ENCODE measurements at regions not wholly inside any gene's neighbourhood (a gene's known extent, or its start where the extent isn't known, plus 50 kb on each side); places are given as distances from the start of the nearest gene placed in this dataset.

DNA sequence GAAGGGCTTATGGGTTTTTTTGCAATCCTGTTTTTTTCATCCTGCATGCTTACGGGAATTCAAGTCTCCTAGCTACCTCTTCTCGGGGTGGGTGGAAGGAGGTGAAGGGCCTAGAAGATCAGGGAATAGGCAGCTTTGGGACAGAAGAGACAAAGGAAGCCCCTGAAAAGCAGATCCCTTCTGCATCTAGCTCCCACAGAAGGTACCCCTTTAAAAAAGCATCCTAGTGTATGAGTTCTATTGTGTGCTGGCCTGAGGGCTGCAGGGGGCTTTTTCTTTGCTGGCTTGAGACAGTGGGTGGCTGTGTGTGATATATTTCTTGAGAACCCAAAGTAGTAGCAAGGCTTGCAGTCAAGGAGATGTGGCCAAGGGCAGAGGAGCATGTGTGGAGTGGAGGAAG, 330.5 kb downstream of the MAF start:
- TF ChIP-seq, protein P1, sequence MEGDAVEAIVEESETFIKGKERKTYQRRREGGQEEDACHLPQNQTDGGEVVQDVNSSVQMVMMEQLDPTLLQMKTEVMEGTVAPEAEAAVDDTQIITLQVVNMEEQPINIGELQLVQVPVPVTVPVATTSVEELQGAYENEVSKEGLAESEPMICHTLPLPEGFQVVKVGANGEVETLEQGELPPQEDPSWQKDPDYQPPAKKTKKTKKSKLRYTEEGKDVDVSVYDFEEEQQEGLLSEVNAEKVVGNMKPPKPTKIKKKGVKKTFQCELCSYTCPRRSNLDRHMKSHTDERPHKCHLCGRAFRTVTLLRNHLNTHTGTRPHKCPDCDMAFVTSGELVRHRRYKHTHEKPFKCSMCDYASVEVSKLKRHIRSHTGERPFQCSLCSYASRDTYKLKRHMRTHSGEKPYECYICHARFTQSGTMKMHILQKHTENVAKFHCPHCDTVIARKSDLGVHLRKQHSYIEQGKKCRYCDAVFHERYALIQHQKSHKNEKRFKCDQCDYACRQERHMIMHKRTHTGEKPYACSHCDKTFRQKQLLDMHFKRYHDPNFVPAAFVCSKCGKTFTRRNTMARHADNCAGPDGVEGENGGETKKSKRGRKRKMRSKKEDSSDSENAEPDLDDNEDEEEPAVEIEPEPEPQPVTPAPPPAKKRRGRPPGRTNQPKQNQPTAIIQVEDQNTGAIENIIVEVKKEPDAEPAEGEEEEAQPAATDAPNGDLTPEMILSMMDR (IDR thresholded peaks at IDR 0.05; ENCODE audit: low read depth, low read length, missing input control) = no peak
- TF ChIP-seq RAD21 (IDR thresholded peaks at IDR 0.05) = no peak
